ENCODE measurements at regions not wholly inside any gene's neighbourhood (a gene's known extent, or its start where the extent isn't known, plus 50 kb on each side); places are given as distances from the start of the nearest gene placed in this dataset.
"Not testable (repeated sequence)": the region's sequence is repeated elsewhere in the genome, so short reads cannot be mapped to it uniquely, and the experiment has no call there.

- DNase-seq (ENCODE audit: low spot score): no peak
Observed at GRCh38 chr16:88200896-88201185, 181.9 kb upstream of the ZNF469 start.

GRCh38 chr16:88201611-88202010, 181.1 kb upstream of the ZNF469 start:
- not testable (repeated sequence) for DNase-seq (ENCODE audit: low spot score)

GRCh38 chr16:88202207-88202745, 180.5 kb upstream of the ZNF469 start:
- DNase-seq (ENCODE audit: low spot score): no peak

GRCh38 chr16:88202856-88203681, 179.7 kb upstream of the ZNF469 start:
- not testable (repeated sequence) for DNase-seq (ENCODE audit: low spot score)

GRCh38 chr16:88204131-88205110, 178.3 kb upstream of the ZNF469 start:
- not testable (repeated sequence) for DNase-seq (ENCODE audit: low spot score)

DNA sequence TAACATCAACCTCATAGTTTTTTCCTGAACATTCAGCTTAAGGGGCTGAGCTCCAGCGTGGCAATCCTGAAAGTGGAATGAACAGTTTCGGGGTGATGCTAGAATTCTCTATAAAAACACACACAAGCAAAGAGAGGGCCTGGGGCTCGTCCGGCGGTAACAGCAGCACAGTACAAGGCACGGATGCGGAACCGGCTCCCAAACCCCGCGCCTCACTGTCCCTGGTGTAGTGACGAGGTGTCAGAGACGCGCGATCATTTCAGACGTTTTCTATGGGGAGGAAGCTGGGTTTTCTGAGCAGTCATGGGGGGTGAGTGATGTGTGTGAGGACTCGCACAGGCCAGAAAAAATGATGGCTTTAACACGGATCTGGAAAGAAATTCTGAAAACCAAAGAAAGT, 177.3 kb upstream of the ZNF469 start:
- DNase-seq (ENCODE audit: low spot score): not testable (repeated sequence)

- not testable (repeated sequence) for DNase-seq (ENCODE audit: low spot score)
Observed at GRCh38 chr16:88206006-88206405, 176.8 kb upstream of the ZNF469 start.

DNA sequence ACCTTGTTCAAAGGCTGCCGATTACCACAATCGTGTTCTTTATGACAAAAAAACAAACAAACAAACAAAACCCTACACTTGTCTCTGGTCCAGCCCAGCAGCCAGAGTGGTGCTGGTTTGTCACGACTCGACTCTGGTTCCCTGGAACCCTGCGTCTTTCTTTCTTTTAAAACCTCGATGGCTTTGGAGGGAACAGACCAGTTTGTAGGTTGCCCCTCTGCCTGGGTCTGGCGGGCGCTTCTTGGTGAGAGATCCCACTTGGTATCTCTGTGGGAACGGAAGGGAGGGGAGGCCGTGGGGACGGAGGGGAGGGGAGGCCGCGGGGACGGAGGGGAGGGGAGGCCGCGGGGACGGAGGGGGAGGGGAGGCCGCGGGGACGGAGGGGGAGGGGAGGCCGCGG, 176.2 kb upstream of the ZNF469 start:
- not testable (repeated sequence) for DNase-seq (ENCODE audit: low spot score)

DNA sequence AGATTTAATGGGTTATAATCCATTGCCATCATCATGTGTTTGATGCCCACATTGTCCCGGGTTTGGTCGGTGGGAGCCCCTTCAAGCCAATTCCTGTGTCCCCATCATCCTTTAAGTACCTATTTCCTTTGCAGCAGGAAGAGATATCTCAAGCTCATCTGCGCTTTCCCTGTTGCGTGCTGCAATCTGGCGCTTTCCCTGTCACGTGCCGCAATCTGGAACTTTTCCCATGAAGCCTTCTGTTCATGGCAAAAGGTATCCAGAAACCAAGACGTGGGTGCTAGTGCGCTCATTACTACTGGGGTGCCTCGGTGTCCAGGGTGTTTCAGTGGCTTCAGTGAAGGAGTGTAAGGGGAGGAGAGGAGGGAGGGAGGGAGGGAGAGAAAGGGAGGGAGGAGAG, 174.6 kb upstream of the ZNF469 start:
- DNase-seq (ENCODE audit: low spot score): no peak

DNA sequence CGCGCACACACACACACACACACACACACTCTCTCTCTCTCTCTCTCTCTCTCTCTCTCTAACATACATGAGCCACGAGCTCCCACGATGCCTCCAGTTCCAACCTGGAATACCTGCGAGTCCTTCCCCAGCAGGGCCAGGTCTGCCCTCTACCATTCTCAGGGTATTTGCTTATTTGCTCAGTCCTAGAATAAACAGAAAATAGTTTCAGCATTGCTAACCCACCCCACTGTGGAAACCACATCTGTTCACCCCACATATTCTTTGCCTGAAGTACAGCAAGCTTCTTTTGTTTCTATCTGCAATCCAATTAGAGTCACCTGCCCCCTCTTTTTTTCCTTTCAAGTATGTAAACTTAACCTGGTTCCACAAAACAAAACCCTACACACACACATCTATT, 174.0 kb upstream of the ZNF469 start:
- not testable (repeated sequence) for DNase-seq (ENCODE audit: low spot score)

- DNase-seq (ENCODE audit: low spot score): not testable (repeated sequence)
Observed at GRCh38 chr16:88209579-88209978, 173.2 kb upstream of the ZNF469 start.

DNA sequence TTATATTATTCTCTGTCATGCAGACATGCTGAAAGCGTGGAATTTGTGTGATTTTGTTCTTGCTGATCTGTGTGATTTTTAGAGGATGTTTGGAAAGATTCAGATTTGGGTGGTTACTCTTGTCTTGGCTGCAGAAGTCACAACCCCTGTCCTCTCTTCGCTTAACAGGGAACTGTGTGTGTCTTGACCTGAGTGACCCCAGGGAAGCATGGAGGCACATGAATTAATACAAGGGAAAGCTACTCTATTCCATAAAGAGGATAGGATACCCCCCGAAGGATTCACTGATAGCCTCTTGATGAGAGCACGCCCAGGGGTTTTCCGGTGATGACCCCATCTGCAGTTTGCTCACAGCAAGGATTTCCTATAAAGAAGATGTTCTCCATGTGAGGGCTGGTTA, 168.8 kb upstream of the ZNF469 start:
- not testable (repeated sequence) for DNase-seq (ENCODE audit: low spot score)

DNA sequence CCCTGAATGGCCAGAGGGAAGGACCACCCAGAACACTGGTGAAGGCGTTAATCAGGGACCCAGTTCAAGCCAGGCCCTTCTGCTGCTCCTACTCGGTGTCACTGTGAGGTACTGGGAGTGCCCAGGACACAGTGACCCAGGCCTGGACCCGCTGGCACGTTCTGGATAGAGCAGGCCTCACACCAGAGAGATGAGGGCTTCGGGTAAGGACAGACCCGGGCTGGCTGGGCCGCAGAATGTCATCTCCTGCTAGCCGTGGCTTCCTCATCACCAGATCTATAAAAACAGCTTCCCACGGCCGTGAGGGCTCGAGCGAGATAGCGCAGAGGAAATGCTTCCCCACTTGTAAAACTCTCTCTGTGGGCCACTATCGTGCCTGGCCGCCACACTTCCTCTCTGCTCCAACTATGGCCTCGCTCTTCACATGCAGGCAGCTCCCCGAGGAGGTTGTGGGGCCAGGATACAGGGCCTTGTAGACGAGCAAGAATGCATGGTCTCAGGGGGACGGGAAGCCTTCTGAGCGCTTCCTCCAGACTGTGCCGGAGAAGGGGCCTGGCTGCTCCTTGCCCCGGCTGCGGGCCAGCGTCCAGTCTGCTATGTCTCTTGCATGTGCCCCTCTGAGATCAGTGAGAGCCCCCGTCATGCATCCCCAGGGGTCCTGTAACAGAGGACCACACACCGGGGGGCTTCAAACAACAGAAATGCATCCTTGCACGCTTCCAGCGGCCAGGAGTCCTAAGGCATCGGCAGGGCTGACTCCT, 161.6 kb upstream of the ZNF469 start:
- DNase-seq (ENCODE audit: low spot score): not testable (repeated sequence)

GRCh38 chr16:88223696-88224095, 159.1 kb upstream of the ZNF469 start:
- DNase-seq (ENCODE audit: low spot score): not testable (repeated sequence)

- not testable (repeated sequence) for DNase-seq (ENCODE audit: low spot score)
Observed at GRCh38 chr16:88224131-88224898, 158.4 kb upstream of the ZNF469 start.

GRCh38 chr16:88225640-88226230, 157.0 kb upstream of the ZNF469 start:
- not testable (repeated sequence) for DNase-seq (ENCODE audit: low spot score)

GRCh38 chr16:88226302-88226701, 156.5 kb upstream of the ZNF469 start:
- not testable (repeated sequence) for DNase-seq (ENCODE audit: low spot score)

DNA sequence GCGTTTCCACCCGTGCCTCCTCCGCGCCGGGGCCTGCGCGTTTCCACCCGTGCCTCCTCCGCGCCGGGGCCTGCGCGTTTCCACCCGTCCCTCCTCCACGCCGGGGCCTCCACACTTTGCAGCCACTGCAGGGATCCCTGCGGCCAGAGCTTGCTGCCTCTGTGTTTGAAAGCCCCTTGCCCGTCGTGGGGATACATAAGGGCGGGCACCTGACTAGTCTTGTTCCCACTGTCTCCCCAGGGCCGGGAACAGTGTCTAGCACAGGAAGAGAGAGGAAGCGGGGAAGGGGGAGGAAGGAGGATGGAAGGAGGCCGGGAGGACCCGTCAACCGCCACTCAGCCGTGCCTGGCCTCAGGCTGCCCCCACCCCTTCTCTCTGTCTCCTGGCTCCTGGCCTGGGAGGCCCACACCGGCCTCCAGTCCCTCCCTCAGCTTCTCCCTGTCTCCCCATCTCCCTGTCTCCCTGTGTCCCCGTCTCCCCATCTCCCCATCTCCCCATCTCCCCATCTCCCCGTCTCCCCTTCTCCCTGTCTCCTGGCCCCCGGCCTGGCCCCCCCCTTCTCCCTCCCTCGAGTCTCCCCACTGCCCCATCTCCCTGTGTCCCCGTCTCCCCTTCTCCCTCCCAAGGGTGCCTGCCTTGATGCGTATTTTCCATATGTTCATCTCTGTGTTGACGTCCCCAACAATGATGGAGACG, 155.6 kb upstream of the ZNF469 start:
- DNase-seq (ENCODE audit: low spot score): not testable (repeated sequence)

- not testable (repeated sequence) for DNase-seq (ENCODE audit: low spot score)
Observed at GRCh38 chr16:88227722-88228482, 154.9 kb upstream of the ZNF469 start.

Measured in LoVo (cell line).